ENCODE measurements at regions not wholly inside any gene's neighbourhood (a gene's known extent, or its start where the extent isn't known, plus 50 kb on each side); places are given as distances from the start of the nearest gene placed in this dataset.

DNA sequence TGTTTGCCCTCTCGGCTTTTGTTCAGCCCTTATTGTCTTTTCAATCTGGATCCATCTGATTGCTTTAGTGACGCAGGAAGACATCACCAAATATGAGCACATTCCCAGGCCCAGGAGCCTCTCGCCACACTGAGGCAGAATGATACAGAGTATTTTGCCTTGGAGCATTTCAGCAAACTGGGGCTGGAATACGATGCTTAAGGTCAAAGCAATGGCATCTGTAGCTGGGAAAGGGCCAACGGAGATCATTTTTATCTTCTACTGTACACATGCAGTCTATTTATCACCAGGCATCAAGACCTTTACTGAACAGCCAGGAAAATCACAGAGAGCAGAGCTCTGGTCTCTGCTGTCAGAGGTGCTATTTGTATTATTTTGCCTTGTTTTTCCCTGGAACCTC is 655.3 kb downstream of the RNF144B start:
- DNase-seq, result no peak

DNA sequence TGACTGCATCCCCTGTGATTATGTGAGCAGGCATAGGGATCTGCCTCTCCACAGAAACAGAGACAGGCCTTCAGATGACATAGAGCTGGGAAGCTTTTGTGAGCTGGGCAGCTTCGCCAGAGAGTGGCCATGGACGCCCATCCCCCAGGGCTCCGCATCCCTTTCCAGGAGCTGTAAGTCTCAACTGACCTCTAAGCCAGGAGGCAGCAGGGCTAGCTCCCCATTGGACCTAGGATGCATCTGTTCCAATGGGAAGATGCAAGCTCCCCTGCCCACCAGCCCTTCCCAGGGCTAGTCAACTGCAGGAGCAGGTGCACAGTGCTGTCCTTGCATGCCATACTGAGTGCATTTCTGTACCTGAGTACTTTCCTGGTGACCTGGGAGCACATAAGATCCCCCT is 663.6 kb downstream of the RNF144B start:
- DNase-seq, result no peak

DNA sequence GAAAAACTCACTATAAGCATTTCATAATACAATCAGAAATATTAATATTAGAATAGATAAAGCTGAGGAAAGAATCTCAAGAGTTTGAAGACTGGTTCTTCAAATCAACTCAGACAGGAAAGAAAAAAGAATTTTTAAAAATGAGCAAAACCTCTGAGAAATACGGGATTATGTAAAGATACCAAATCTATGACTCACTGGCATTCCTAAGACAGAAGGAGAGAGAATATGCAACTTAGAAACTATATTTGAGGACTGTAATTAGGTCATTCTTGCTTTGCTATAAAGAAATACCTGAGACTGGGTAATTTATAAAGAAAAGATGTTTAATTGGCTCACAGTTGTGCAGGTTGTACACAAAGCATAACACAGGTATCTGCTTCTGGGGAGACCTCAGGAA is 665.1 kb downstream of the RNF144B start:
- DNase-seq, result no peak

DNA sequence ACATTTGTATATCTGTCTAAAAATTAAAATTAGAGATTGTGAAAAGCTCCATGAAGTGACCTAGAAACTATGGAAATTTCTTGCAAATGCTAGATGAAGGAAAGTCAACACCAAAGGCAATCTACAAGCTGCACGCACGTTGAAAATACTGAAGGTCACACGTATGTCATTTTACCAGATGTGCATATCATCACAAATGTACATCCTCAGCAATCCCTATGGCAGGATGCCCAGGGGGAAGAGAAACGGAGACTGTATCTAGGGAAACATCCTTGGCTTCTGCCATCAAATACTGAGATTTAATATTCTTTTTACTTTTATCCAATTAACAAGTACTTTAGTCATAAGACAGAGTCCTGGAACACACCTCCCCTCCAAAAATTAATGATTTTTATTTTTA is 672.0 kb downstream of the RNF144B start:
- DNase-seq, result no peak

- no peak for DNase-seq
These were observed 680.0 kb downstream of the RNF144B start for GRCh38 chr6:19067165-19067564.

DNA sequence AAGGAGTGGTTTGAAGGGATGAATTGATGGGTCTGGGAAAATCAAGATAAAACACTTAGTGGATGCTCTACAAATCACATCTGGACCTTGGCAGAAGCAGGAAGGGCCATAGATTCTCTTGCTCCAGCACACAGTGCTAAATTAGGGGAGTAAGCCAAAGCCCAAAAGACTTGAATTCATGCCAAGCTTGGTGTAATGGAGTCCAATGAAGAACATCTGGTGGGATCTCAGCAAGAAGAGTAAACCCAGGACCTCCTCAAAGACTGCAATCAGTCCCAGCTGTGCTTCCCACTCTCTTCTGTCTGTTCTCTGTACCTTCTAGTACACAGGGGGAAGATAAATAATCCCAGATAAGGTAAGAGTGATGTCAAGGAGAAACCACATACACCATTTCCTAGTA is 683.4 kb downstream of the RNF144B start:
- no peak for DNase-seq

DNA sequence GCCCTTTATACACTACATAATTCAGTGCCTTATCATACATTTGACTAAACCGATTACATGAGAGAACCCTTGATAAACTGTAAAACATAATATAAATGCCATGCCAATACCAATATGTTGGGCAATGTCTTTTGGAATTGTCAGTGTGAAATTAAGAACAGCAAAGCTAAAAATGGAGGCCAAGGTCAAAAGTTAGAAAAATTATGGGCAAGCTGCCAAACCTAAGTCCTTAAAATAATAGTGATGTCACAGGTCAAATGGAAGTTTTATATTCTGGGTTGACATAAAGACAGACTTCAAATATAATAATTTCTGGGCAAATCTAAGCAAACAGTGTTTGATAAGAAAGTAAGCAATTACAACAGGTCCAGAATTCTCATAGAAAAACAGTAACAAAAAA is 696.7 kb downstream of the RNF144B start:
- DNase-seq, result no peak

DNA sequence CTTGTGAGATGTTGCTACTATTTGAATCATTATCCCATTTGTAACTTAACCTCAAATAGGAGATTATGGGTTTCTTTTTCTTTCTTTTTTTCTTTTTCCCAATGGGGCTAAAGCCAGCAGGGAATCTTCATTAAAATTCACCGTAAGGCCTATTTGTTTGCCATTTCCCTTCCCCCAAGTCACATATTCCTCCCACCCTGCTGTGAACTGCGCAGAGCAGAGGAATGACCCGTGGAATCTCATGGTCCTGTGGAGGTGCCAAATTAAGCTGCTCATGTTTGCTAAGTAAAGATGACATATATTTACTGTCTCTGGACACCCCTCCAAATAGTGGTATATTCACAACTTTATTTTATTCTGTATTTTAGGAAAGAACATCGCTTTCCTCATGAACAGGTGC is 699.3 kb downstream of the RNF144B start:
- DNase-seq, result no peak

- no peak for DNase-seq
These were observed 700.1 kb downstream of the RNF144B start for GRCh38 chr6:19087296-19087695.

DNA sequence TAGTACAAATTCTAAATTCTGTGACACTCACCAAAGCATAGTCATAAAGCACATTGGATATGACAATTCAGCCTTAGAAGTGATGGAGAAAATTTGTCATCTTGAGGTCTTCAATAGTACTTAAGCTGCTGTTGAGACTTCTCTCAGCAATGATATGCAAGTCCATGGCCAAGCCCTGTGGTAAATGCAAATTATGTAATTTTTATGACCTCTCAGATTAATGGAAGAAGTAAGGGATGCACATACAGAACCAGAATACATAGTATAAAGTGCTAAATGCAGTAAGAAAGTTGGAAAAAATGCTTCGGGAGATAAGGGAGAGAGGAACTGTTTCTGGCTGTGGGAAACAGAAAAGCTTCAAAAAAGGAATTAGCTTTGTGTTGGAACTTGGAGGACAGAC is 700.7 kb downstream of the RNF144B start:
- no peak for DNase-seq

DNA sequence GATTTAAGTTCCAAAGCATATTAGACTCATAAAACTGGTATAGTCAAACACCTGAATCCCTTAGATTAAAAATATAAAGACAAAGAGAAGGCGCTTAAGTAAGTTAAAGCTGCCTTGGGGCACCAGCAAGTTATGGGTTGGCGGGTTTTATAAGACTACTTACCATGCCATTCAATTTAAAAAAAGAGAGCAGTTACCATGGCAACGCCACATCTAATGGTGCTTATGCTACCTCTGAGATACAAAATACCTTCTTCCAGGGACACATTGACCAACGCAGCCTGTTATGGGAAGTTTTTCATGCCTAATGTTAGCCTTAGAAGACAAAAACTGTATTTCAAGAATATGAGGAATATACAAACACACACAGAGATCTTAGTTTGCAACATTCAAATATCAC is 713.6 kb downstream of the RNF144B start:
- DNase-seq, result no peak

DNA sequence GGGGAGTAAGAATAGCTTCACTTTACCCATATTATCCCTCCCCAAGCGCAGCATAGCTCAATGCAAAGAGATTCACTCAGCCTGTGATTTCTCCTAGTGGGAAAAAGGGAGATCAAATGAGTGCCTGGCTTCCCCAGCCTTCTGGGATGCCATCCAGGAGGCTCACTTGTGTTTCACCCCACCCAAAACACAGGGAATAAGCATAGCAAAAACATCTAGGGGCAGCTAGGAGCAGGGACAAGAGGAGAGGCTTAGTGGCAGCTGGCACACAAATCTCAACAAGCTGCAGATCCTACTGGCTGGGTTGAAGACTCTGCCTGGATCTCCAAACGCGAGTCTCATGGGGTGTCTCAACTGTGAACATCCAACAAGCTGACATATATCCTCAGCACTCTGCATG is 715.8 kb downstream of the RNF144B start:
- DNase-seq, result no peak

- no peak for DNase-seq
These were observed 720.3 kb downstream of the RNF144B start for GRCh38 chr6:19107468-19107867.

DNA sequence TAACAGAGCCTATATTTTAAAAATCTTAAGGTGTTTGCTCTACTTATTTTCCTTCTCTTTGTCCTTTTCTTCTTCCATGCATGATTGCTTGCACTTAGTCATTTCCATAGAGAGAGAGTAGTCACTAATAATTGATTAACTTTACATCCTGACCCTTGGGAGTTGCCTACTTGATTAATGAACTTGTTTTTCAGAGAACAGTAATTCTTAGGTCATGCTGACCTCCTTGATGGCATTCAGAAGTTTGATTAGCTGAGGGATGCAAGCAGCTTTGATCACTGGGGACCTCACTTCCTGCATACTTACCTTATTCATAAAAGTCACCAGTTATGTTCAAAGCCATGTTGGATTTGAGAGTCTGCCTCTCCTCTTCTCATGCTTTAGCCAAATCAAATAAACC is 715.6 kb upstream of the ID4 start:
- no peak for DNase-seq

DNA sequence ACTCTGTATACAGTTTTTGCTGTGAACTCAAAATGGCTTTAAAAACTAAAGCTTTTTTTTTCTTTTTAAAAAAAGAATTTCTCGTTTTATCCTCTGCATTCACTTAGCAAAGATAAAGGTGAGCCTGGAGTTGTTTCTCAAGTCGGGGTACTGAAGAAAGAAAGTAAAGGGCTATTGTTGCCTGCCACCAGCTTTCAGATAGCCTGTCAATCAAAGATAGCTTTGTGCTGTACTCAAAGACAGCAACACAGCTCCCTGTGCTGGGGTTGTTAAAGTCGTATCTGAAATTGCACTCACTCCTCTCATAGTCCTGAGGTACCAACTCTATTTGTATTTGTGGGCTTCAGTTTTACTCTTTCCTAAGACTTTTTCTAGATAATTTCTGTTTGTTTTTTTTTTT is 710.1 kb upstream of the ID4 start:
- no peak for DNase-seq

DNA sequence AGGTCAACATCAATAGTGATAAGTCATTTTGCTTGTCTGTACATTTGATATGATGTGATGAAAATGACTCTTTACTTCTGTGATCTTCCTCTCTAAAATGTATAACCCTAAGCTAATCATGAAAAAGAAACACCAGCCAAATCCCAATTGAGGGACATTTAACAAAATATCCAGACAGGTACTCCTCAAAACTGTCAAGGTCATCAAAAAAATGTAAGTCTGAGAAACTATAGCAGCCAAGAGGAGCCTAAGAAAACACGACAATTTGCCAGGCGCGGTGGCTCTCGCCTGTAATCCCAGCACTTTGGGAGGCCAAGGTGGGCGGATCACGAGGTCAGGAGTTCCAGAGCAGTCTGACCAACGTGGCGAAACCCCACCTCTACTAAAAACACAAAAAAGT is 708.5 kb upstream of the ID4 start:
- DNase-seq, result no peak

DNA sequence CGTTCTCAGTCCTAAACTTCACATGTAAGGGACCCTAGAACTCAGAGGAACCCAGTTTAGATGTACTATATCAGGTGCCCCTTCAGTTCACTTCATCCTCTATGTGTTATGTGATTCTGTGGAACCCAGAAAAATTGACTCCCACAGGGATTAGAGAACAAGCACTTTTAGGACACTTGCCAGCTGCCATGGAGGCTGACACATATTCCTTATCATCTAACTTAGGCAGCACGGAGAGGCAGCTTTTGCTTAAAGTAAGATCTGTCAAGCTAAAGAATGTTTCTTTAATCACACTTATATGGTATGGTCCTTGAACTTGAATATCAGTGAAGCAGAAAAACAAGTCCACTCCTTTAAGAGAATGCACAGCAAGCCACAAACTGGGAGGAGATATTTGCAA is 701.5 kb upstream of the ID4 start:
- DNase-seq, result no peak

- no peak for DNase-seq
These were observed 699.7 kb upstream of the ID4 start for GRCh38 chr6:19137505-19137904.

DNA sequence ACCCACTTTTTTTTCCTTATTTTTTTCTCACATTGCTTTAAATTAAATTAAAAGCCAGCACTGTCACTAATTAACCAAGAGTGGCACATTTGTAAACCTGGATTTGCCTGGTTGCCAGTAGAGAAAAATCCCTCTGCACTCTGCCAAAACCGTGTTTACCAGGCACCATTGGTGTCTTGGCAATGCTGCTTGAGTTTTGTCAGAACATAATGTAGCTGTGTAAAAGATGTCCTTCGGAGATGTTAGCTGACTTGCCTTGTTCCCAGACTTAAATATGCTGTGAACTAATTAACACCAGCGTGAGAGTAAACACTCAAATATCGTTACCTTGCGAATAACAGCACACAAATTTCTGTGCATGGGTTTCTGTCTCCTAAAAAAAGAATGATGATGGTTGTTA is 694.9 kb upstream of the ID4 start:
- no peak for DNase-seq

DNA sequence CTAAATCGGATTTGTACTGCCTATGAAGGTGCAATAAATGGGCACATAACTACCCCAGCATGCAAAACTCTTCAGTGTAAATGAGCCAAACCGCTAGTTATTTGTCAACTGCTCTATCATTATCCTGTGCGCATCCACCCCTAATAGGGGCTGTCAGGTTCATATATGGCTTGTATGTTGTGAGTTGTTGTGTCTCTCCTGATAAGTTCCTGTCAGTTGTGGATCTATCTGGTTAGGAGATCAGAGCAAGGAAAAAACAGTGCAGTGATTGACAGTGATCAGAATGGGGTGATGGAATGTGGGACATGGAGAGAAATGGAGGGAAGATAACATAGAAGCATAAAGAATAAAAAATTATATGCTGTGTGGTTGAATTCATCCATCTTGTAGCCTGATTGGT is 686.9 kb upstream of the ID4 start:
- no peak for DNase-seq

DNA sequence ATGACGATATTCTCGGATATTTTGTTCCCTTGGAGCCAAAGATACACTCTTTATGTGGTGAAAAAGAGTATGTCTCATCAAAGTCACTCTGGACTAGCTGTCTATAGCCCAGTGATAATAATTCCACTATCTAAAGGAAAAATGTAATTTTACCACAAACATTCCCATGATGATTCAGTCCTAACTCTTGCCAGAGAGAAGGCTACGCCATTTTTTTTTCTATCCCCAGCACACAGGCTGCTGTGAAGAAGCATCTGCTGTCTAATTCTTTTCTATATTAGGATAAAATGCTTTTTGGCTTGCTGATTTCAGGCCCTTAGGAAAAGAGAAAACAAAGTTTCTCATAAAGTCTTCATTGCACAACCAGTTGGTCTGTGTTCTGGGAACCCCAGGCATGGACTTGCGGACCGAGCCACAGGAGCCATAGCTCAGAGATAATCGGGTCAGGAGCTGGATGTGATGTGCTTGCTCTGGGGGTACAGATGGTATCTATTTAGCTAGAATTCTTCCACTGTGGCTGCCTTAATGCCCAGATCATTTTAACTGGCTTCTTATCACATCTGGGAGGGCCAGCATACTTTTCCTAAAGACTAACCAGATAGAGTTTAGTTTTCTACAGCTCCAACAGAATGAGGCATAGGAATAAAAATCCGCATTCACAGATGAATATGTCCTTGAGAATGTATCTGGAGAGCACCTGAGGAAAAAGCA is 683.7 kb upstream of the ID4 start:
- no peak for DNase-seq

- no peak for DNase-seq
These were observed 683.2 kb upstream of the ID4 start for GRCh38 chr6:19153981-19154295.

DNA sequence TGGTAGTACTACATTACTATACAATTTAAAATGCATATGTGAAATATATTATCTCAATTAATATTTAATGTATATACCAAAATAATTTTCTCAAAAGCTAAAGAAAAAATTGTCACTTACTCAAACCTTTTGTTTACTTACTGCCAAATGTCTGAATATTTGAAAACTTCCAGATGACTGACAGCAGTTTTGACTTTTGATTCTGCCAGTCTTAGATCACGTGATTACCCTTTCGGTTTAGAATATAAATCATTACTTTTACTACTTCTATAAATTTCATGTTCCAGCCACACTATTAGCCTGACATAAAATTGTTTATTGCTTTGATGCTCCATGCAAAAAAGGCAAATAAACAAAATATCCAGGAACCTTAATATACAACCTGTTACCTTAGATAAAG is 680.7 kb upstream of the ID4 start:
- no peak for DNase-seq

DNA sequence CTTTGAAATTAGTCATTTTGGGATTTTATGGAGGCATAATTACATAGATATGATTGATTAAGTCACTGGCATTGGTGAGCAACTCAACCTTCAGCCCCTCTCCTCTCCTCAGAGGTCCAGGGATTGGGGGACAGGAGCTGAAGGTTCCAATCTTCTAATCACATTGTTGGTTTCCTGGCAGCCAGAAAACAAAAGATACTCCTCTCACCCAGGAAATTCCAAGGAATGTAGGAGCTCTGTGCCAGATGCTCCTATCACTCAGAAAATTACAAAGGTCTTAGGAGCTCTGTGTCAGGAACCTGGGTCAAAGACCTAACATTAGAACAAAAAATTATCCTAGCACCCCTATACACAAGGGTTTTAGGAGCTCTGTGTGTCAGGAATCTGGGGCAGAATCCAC is 679.7 kb upstream of the ID4 start:
- no peak for DNase-seq

DNA sequence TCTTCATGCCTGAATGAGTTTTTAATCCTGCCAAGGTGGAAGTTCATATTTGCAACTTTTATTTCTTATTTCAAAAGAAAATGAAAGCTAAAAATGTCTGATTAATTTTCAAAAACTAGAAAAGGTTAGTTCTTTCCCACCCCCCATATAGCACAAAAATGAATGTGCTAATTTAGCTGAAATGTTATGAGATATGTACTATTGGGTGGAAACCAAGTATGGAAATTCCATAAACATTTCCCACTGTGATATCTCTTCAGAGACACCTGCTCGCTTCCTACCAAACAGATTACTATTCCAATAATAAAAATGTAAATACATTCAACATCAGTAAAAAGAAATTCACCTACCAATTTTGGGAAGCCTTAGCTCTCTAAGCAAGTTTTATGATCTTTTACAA is 678.6 kb upstream of the ID4 start:
- no peak for DNase-seq

- no peak for DNase-seq
These were observed 678.1 kb upstream of the ID4 start for GRCh38 chr6:19159089-19159488.

All from activated CD4-positive, alpha-beta T cell treated with anti-CD3 and anti-CD28 coated beads for 48 hours (primary cell).